GM12892 (cell line): ENCODE measurements at regions not wholly inside any gene's neighbourhood (a gene's known extent, or its start where the extent isn't known, plus 50 kb on each side); places are given as distances from the start of the nearest gene placed in this dataset.
"Not testable (repeated sequence)": the region's sequence is repeated elsewhere in the genome, so short reads cannot be mapped to it uniquely, and the experiment has no call there.

Source experiments
- POLR2A ChIP-seq: IDR thresholded peaks from 2 replicates; pipeline ENCODE4 v1.6.1; 2011; ENCODE audit warnings: low read depth, low read length, control low read depth
- POLR2AphosphoS5 ChIP-seq: IDR thresholded peaks from 2 replicates; pipeline ENCODE4 v1.6.1; 2011; ENCODE audit warnings: low read depth, low read length, control low read depth

DNA sequence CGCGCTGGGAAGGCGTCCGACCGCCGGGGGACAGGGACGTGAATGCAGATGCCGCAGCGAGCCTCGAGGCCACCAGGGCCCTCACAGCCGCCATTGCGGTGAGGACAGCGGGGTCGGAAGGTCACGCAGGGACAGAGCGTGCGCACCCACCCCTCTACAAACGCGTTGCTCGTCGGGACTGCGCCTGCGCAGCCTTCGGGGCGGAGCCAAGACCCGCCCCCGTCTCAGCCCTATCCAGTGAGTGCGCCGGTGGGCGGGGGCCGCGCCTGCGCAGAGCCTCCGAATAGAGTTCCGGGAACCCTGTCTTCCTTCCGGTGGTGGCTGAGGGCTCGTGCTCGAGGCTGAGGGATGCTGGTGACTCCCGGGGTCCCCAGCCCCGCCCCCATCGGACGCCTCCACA lies 5393.1 kb upstream of the TPTE start:
- not testable (repeated sequence) for TF ChIP-seq POLR2A, POLR2AphosphoS5
